HL-60 (cell line): ENCODE measurements at regions not wholly inside any gene's neighbourhood (a gene's known extent, or its start where the extent isn't known, plus 50 kb on each side); places are given as distances from the start of the nearest gene placed in this dataset.

Experiments
- DNase-seq, 2 experiments: peaks; one replicate each; pipeline ENCODE4 v3.0.0-alpha.2; 2010 to 2020; ENCODE audit warnings: low read depth in 1 of 2, low spot score in 1 of 2
- H3K27ac ChIP-seq: fragments of 250-450 bp; sonication (Bioruptor Pico); replicated peaks from 2 replicates; pipeline ENCODE4 v1.5.1; 2020; ENCODE audit warnings: mild to moderate bottlenecking, moderate library complexity
- H3K27me3 ChIP-seq: fragments of 250-450 bp; sonication (Bioruptor Pico); 2 replicates; pipeline ENCODE4 v1.5.1; 2021; ENCODE audit warnings: mild to moderate bottlenecking, moderate library complexity; ENCODE audit not compliant: insufficient read depth, poor library complexity, severe bottlenecking
- H3K4me3 ChIP-seq: replicated peaks from 2 replicates; pipeline ENCODE4 v1.5.1; 2011; ENCODE audit warnings: mild to moderate bottlenecking, control low read depth, low read length; ENCODE audit not compliant: insufficient read depth
- CTCF ChIP-seq: IDR thresholded peaks from one replicate; pipeline ENCODE4 v1.5.1; 2011; ENCODE audit warnings: low read length, control low read depth, inconsistent platforms; ENCODE audit not compliant: insufficient read depth
- GABPA ChIP-seq: IDR thresholded peaks from 2 replicates; pipeline ENCODE4 v1.6.1; 2012; ENCODE audit warnings: low read depth
- POLR2AphosphoS5 ChIP-seq: IDR thresholded peaks from 2 replicates; pipeline ENCODE4 v1.6.1; 2012; ENCODE audit warnings: low read depth
- REST ChIP-seq: IDR thresholded peaks from 2 replicates; pipeline ENCODE4 v1.6.1; 2012; ENCODE audit warnings: low read depth; ENCODE audit not compliant: insufficient replicate concordance
- SPI1 ChIP-seq: IDR thresholded peaks from 2 replicates; pipeline ENCODE4 v1.6.1; 2012; ENCODE audit warnings: low read depth, mild to moderate bottlenecking, borderline replicate concordance

- no peak for TF ChIP-seq CTCF
- TF ChIP-seq REST = no peak
- TF ChIP-seq SPI1 = no peak
- TF ChIP-seq POLR2AphosphoS5 = no peak
- no peak for TF ChIP-seq GABPA
Observed at GRCh38 chr1:191589536-191589935, 568.7 kb upstream of the RGS18 start.

DNA sequence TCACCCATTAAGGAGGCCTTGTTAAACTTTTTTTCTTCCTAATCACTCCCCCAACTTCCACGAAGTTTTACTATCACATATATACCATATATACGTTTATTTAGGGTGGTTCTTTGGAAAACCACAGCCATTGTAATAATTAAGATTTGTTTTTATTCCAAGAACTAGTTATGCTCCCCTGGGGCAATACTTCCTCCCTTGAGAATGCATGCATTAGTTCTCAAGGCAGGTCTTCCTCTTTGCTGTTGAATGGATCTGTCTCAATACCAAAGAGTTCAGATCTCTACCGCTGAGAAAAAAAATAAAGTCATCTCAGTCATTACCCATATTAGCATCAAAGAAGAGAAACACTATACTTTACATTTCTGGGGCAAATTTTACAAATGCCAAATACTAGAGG, 567.7 kb upstream of the RGS18 start:
- TF ChIP-seq CTCF (no peak), POLR2AphosphoS5 (no peak), SPI1 (no peak), REST (no peak), GABPA (no peak)
- Histone ChIP-seq H3K4me3 (no peak overlapping the region), H3K27ac (no peak overlapping the region), H3K27me3 (no peaks in the 10 kb centered on the region)
- no peak for DNase-seq

More at GRCh38 chr1:191589536-191589935, 568.7 kb upstream of the RGS18 start:
- H3K27ac ChIP-seq = no peak overlapping the region
- H3K4me3 ChIP-seq = no peak overlapping the region
- H3K27me3 ChIP-seq = no peaks in the 10 kb centered on the region
- no peak for DNase-seq

DNA sequence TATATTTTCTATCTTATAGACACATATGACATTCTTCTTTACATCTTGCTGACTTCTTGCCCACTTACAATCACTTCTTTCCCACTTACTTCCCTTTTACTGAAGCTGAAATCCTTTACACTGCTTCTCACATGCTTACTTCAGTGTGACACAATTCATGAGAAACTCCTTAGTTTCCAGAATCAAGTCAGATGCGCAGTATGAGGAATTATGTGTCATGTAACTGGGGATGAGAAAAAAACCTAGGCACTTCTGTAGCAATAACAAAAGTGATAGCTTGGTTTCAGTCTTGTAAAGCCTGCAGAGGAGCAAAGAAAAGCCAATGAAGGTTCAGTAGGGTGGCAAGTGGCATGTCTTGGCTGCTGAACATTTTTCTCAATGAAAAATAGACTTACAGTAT, 566.2 kb upstream of the RGS18 start:
- Histone ChIP-seq H3K27me3 (no peaks in the 10 kb centered on the region), H3K4me3 (no peak overlapping the region), H3K27ac (no peak overlapping the region)
- no peak for DNase-seq
- TF ChIP-seq GABPA (no peak), SPI1 (no peak), CTCF (no peak), REST (no peak)
